Islet precursor cell (in vitro differentiated cells): ENCODE measurements at regions not wholly inside any gene's neighbourhood (a gene's known extent, or its start where the extent isn't known, plus 50 kb on each side); places are given as distances from the start of the nearest gene placed in this dataset.

Experiments used
- DNase-seq: peaks from one replicate; pipeline ENCODE4 v3.0.0-alpha.2; 2018

- DNase-seq = no peak
Observed at GRCh38 chr16:89043636-89044417, 49.8 kb upstream of the ACSF3 start.
